ENCODE measurements at regions not wholly inside any gene's neighbourhood (a gene's known extent, or its start where the extent isn't known, plus 50 kb on each side); places are given as distances from the start of the nearest gene placed in this dataset.
A peak's percentile ranks its signal among the peaks of the same experiment; 100 is the strongest.
"Not testable (repeated sequence)": the region's sequence is repeated elsewhere in the genome, so short reads cannot be mapped to it uniquely, and the experiment has no call there.

- no peaks in the 10 kb centered on the region for H3K27me3 ChIP-seq (ENCODE audit: insufficient read depth in 3 of 3, low read length in 2 of 3)
- 47 to 66% (median 49%) methylated on average over 2 of the region's 2 CpGs for WGBS, 3 donors
- no peaks in the 10 kb centered on the region for H3K9me3 ChIP-seq
- no peaks in the 10 kb centered on the region for H3K36me3 ChIP-seq (ENCODE audit: insufficient read depth in 1 of 2, low read depth in 1 of 2)
- DNase-seq (no peak), ATAC-seq (no peak)
- no peak overlapping the region for H3K27ac ChIP-seq
- intact Hi-C loops (cut with DNase I) = no loop called here
- no peak overlapping the region for H3K4me3 ChIP-seq
- TF ChIP-seq CTCF (IDR thresholded peaks at IDR 0.05) = no peak
- no peaks in the 10 kb centered on the region for H3K4me1 ChIP-seq
These were observed 587.3 kb downstream of the TMA16 start for GRCh38 chr4:164081801-164082200.

GRCh38 chr4:164087733-164088132 is 593.2 kb downstream of the TMA16 start:
- no peak overlapping the region for H3K4me3 ChIP-seq
- H3K27me3 ChIP-seq (ENCODE audit: insufficient read depth in 3 of 3, low read length in 2 of 3) = no peaks in the 10 kb centered on the region
- no peaks in the 10 kb centered on the region for H3K36me3 ChIP-seq (ENCODE audit: insufficient read depth in 1 of 2, low read depth in 1 of 2)
- no peak overlapping the region for H3K27ac ChIP-seq
- intact Hi-C loops (cut with DNase I) = no loop called here
- DNase-seq (no peak), ATAC-seq (no peak)
- WGBS, 3 donors = 73 to 80% (median 74%) methylated on average over 3 of the region's 3 CpGs
- no peaks in the 10 kb centered on the region for H3K4me1 ChIP-seq
- H3K9me3 ChIP-seq = no peaks in the 10 kb centered on the region
- TF ChIP-seq CTCF (IDR thresholded peaks at IDR 0.05) = no peak

GRCh38 chr4:164095313-164096110 is 601.0 kb downstream of the TMA16 start:
- DNase-seq (no peak), ATAC-seq (no peak)
- no peaks in the 10 kb centered on the region for H3K27me3 ChIP-seq (ENCODE audit: insufficient read depth in 3 of 3, low read length in 2 of 3)
- H3K27ac ChIP-seq = no peak overlapping the region
- 88 to 91% (median 89%) methylated on average over 5 of the region's 5 CpGs for WGBS, 3 donors
- intact Hi-C loops (cut with DNase I) = no loop called here
- TF ChIP-seq CTCF (IDR thresholded peaks at IDR 0.05) = no peak
- H3K9me3 ChIP-seq = no peaks in the 10 kb centered on the region
- H3K36me3 ChIP-seq (ENCODE audit: insufficient read depth in 1 of 2, low read depth in 1 of 2) = no peaks in the 10 kb centered on the region
- H3K4me1 ChIP-seq = no peaks in the 10 kb centered on the region
- no peak overlapping the region for H3K4me3 ChIP-seq

- ATAC-seq (no peak), DNase-seq (no peak)
- Histone ChIP-seq H3K9me3 (no peaks in the 10 kb centered on the region), H3K4me3 (no peak overlapping the region), H3K36me3 (ENCODE audit: insufficient read depth in 1 of 2, low read depth in 1 of 2) (no peaks in the 10 kb centered on the region), H3K27me3 (ENCODE audit: insufficient read depth in 3 of 3, low read length in 2 of 3) (no peaks in the 10 kb centered on the region), H3K4me1 (no peaks in the 10 kb centered on the region), H3K27ac (no peak overlapping the region)
- intact Hi-C loops (cut with DNase I) = no loop called here
- TF ChIP-seq CTCF (IDR thresholded peaks at IDR 0.05) = no peak
- WGBS, 3 donors = 79 to 84% (median 79%) methylated on average over 5 of the region's 5 CpGs
These were observed 602.5 kb downstream of the TMA16 start for GRCh38 chr4:164096766-164097518.

GRCh38 chr4:164100741-164101365 is 606.4 kb downstream of the TMA16 start:
- H3K27me3 ChIP-seq (ENCODE audit: insufficient read depth in 3 of 3, low read length in 2 of 3); H3K27ac ChIP-seq; ATAC-seq; H3K9me3 ChIP-seq; H3K4me1 ChIP-seq; H3K4me3 ChIP-seq; intact Hi-C loops (cut with DNase I); H3K36me3 ChIP-seq (ENCODE audit: insufficient read depth in 1 of 2, low read depth in 1 of 2): not testable (repeated sequence)
- 89 to 92% (median 90%) methylated on average over 16 to 21 of the region's 23 CpGs for WGBS, 3 donors
- peak in 1 of 2 donors; percentile 7 for DNase-seq

Measured in psoas muscle (tissue), 7 donors.